ENCODE measurements at regions not wholly inside any gene's neighbourhood (a gene's known extent, or its start where the extent isn't known, plus 50 kb on each side); places are given as distances from the start of the nearest gene placed in this dataset.
"Not testable (repeated sequence)": the region's sequence is repeated elsewhere in the genome, so short reads cannot be mapped to it uniquely, and the experiment has no call there.

GRCh38 chr5:174563040-174563439, 161.3 kb upstream of the MSX2 start:
- WGBS, 2 experiments (ENCODE audit: insufficient coverage in 2 of 2) = 86 to 88% methylated on average over 6 of the region's 6 CpGs
- peaks cover 10% of the 10 kb centered on the region for H3K4me1 ChIP-seq (ENCODE audit: control insufficient read depth, insufficient read depth, low read length, poor library complexity, severe bottlenecking)
- not testable (repeated sequence) for H3K36me3 ChIP-seq (ENCODE audit: control insufficient read depth, insufficient read depth, low read length); H3K4me3 ChIP-seq (ENCODE audit: extremely low read depth, insufficient read depth, low read length, poor library complexity, severe bottlenecking); H3K27ac ChIP-seq (ENCODE audit: low read depth, low read length, severe bottlenecking); H3K9me3 ChIP-seq (ENCODE audit: control insufficient read depth, low read length)

DNA sequence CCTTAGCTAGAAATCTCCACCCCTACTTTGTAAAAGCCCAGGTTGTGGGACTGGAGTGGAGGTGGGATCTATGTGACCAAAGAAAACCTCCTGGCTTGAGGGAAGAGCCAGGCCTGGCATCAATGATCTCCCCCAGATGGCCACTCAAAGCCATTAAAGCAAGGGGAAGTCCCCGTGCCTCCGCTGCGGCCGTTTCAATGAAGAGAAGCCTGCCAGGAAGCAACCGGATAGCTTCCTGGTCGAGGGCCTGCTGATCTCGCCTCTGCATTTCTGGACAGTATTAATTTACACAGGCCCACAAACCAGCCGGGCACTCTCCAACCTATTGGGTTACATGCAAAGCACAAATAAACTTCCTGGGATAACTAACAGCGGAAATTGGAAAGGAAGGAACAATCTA, 160.5 kb upstream of the MSX2 start:
- H3K27ac ChIP-seq (ENCODE audit: low read depth, low read length, severe bottlenecking) = no peak overlapping the region
- no peaks in the 10 kb centered on the region for H3K36me3 ChIP-seq (ENCODE audit: control insufficient read depth, insufficient read depth, low read length)
- no peak overlapping the region for H3K4me3 ChIP-seq (ENCODE audit: extremely low read depth, insufficient read depth, low read length, poor library complexity, severe bottlenecking)
- H3K9me3 ChIP-seq (ENCODE audit: control insufficient read depth, low read length) = no peaks in the 10 kb centered on the region
- 82 to 84% methylated on average over 7 of the region's 9 CpGs for WGBS, 2 experiments (ENCODE audit: insufficient coverage in 2 of 2)
- peaks cover 10% of the 10 kb centered on the region for H3K4me1 ChIP-seq (ENCODE audit: control insufficient read depth, insufficient read depth, low read length, poor library complexity, severe bottlenecking)

DNA sequence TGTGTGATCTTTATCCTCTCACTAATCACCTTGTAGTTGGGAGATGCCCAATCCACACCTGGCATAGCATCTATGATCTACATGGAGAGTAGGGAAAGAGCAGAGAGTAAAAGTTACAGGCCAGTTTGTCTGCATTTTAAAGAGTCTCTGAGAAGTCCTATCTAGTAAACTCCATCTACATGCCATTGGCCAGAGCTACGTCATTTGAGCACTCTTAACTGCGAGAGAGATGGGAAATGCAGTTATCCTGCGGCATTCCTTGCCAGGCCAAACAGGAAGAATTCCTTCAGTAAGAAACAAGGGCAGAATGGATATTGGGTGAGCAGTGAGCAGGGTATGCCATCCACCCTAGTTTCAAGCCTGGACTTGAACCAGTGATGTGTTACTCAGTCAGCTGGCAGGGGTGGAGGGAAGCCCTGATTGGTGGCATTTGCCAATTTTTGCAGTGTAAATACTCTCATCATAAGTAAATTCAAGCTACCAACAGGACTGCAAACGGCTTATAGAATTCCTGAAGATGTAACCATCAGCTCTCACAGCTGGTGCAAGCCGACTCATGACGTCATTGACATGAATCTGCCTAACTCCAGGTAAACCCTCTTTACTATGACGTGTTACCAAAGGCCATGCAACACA, 156.8 kb upstream of the MSX2 start:
- 95 to 100% methylated on average over 7 of the region's 7 CpGs for WGBS, 2 experiments (ENCODE audit: insufficient coverage in 2 of 2)
- Histone ChIP-seq H3K36me3 (ENCODE audit: control insufficient read depth, insufficient read depth, low read length) (no peaks in the 10 kb centered on the region), H3K4me3 (ENCODE audit: extremely low read depth, insufficient read depth, low read length, poor library complexity, severe bottlenecking) (no peak overlapping the region), H3K4me1 (ENCODE audit: control insufficient read depth, insufficient read depth, low read length, poor library complexity, severe bottlenecking) (peaks cover 25% of the 10 kb centered on the region), H3K27ac (ENCODE audit: low read depth, low read length, severe bottlenecking) (no peak overlapping the region), H3K9me3 (ENCODE audit: control insufficient read depth, low read length) (no peaks in the 10 kb centered on the region)

DNA sequence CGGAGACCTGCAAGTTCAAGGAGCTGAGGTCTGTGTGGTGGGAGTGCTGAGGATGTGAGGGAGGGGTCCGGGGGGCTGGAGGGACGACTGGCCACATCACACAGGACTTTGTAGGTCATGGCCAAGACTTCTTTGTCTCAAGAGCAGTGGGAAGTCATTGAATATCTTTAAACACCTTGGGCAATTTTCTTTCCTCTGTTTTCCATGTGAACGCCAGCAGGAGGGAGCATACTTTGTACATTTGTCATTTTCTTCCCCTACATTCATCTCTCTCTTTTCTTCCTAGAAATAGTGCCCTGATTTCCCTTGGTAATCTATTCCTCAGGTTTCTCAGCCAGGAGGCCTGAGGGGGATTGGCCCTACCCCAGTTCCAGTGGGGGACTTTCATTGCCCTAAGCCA, 153.7 kb upstream of the MSX2 start:
- no peaks in the 10 kb centered on the region for H3K9me3 ChIP-seq (ENCODE audit: control insufficient read depth, low read length)
- H3K27ac ChIP-seq (ENCODE audit: low read depth, low read length, severe bottlenecking) = no peak overlapping the region
- no peaks in the 10 kb centered on the region for H3K36me3 ChIP-seq (ENCODE audit: control insufficient read depth, insufficient read depth, low read length)
- peaks cover 44% of the 10 kb centered on the region for H3K4me1 ChIP-seq (ENCODE audit: control insufficient read depth, insufficient read depth, low read length, poor library complexity, severe bottlenecking)
- WGBS, 2 experiments (ENCODE audit: insufficient coverage in 2 of 2) = 73 to 79% methylated on average over 4 of the region's 4 CpGs
- no peak overlapping the region for H3K4me3 ChIP-seq (ENCODE audit: extremely low read depth, insufficient read depth, low read length, poor library complexity, severe bottlenecking)

- H3K4me1 ChIP-seq (ENCODE audit: control insufficient read depth, insufficient read depth, low read length, poor library complexity, severe bottlenecking) = peaks cover 44% of the 10 kb centered on the region
- H3K4me3 ChIP-seq (ENCODE audit: extremely low read depth, insufficient read depth, low read length, poor library complexity, severe bottlenecking) = no peak overlapping the region
- H3K27ac ChIP-seq (ENCODE audit: low read depth, low read length, severe bottlenecking) = peak overlapping the region; percentile 12
- H3K9me3 ChIP-seq (ENCODE audit: control insufficient read depth, low read length) = no peaks in the 10 kb centered on the region
- no peaks in the 10 kb centered on the region for H3K36me3 ChIP-seq (ENCODE audit: control insufficient read depth, insufficient read depth, low read length)
- WGBS, 2 experiments (ENCODE audit: insufficient coverage in 2 of 2) = 46 to 49% methylated on average over 6 to 7 of the region's 7 CpGs
Observed at GRCh38 chr5:174571662-174572397, 152.6 kb upstream of the MSX2 start.

DNA sequence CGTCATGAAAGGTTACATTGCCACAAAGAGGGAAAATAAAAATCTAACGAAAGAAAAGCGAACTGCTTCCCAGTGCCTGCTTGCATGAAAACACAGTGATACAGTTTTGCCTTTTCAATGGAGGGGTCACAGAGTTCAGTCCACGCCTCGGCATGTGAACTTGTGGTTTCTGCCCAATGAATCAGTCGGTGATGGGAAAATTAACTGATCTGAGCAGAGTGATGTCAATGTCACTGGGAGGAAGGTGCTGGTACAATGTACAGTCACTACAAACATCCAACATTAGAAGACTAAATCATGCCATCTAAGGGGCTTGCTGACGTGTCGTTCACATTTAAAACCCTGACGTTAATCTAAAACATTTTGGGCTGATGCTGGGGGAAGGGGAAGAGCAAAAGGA, 151.8 kb upstream of the MSX2 start:
- Histone ChIP-seq H3K36me3 (ENCODE audit: control insufficient read depth, insufficient read depth, low read length) (no peaks in the 10 kb centered on the region), H3K4me3 (ENCODE audit: extremely low read depth, insufficient read depth, low read length, poor library complexity, severe bottlenecking) (no peak overlapping the region), H3K4me1 (ENCODE audit: control insufficient read depth, insufficient read depth, low read length, poor library complexity, severe bottlenecking) (peaks cover 44% of the 10 kb centered on the region), H3K27ac (ENCODE audit: low read depth, low read length, severe bottlenecking) (peak overlapping the region; percentile 50), H3K9me3 (ENCODE audit: control insufficient read depth, low read length) (no peaks in the 10 kb centered on the region)
- 83 to 94% methylated on average over 7 to 8 of the region's 9 CpGs for WGBS, 2 experiments (ENCODE audit: insufficient coverage in 2 of 2)

DNA sequence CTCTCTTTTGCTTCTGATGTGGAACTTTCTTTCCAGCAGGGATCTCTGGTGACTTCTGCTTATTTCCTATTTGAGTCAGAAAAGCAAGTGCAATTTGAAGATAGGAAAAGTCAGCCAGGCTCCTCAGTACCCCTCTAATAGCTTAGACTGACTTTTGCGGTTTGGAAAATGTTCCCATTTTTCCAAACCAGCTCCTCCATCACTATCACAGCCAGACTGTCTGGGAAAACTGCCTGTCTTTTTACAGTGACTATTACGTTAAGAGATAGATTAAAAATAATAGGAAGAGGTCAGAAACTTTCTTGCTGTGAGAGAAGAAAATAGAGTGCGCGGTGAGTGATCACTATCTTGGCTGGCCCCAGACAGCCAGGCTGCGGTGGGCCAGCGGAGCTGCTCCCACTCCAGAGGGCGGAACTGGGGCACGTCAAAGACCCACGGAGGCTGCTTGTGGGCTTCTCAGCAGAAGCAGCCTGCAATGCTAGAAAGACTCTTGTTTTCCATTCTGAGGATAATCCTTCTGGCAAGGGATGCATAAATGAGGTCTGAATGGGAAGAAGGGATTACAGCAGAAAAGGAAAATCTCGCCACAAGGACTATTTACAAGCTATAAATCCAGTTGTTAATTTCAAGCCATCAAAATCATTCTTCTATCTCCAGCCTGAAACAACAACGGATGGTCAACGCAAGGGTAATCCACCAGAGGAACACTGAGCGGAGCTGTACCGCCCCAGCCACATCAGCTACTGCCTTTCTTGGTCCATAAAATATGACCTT, 151.0 kb upstream of the MSX2 start:
- H3K4me3 ChIP-seq (ENCODE audit: extremely low read depth, insufficient read depth, low read length, poor library complexity, severe bottlenecking) = no peak overlapping the region
- H3K27ac ChIP-seq (ENCODE audit: low read depth, low read length, severe bottlenecking) = peak overlapping the region; percentile 50
- H3K9me3 ChIP-seq (ENCODE audit: control insufficient read depth, low read length) = no peaks in the 10 kb centered on the region
- no peaks in the 10 kb centered on the region for H3K36me3 ChIP-seq (ENCODE audit: control insufficient read depth, insufficient read depth, low read length)
- 79 to 89% methylated on average over 7 to 11 of the region's 14 CpGs for WGBS, 2 experiments (ENCODE audit: insufficient coverage in 2 of 2)
- H3K4me1 ChIP-seq (ENCODE audit: control insufficient read depth, insufficient read depth, low read length, poor library complexity, severe bottlenecking) = peaks cover 44% of the 10 kb centered on the region

DNA sequence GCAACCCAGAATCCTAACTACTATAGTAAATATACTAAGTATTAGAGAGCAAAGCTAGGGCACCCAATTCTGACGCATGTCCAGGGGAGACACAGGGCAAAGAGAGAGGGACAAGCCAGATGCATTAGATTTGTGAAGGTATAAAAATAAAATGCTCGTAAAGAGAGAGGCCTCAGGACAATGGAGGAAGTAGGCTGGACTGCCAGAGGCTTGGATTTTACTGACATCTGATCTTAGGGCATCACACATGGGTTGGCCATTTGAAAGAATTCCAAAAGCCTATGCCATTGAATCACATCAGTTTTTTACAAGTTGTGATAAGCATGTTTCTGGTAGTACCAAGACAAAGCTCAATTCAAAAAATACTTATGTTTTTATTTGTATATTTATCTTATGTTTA, 149.3 kb upstream of the MSX2 start:
- WGBS, 2 experiments (ENCODE audit: insufficient coverage in 2 of 2) = 81 to 91% methylated on average over 1 to 2 of the region's 2 CpGs

GRCh38 chr5:174576042-174576441, 148.3 kb upstream of the MSX2 start:
- Histone ChIP-seq H3K9me3 (ENCODE audit: control insufficient read depth, low read length) (no peaks in the 10 kb centered on the region), H3K4me1 (ENCODE audit: control insufficient read depth, insufficient read depth, low read length, poor library complexity, severe bottlenecking) (peaks cover 38% of the 10 kb centered on the region), H3K36me3 (ENCODE audit: control insufficient read depth, insufficient read depth, low read length) (no peaks in the 10 kb centered on the region), H3K27ac (ENCODE audit: low read depth, low read length, severe bottlenecking) (no peak overlapping the region), H3K4me3 (ENCODE audit: extremely low read depth, insufficient read depth, low read length, poor library complexity, severe bottlenecking) (no peak overlapping the region)
- WGBS, 2 experiments (ENCODE audit: insufficient coverage in 2 of 2) = 90 to 100% methylated on average over 2 of the region's 6 CpGs

More for the DNA sequence above, 149.3 kb upstream of the MSX2 start:
- H3K4me3 ChIP-seq (ENCODE audit: extremely low read depth, insufficient read depth, low read length, poor library complexity, severe bottlenecking) = no peak overlapping the region
- peak overlapping the region; percentile 17 for H3K27ac ChIP-seq (ENCODE audit: low read depth, low read length, severe bottlenecking)
- no peaks in the 10 kb centered on the region for H3K9me3 ChIP-seq (ENCODE audit: control insufficient read depth, low read length)
- peaks cover 44% of the 10 kb centered on the region for H3K4me1 ChIP-seq (ENCODE audit: control insufficient read depth, insufficient read depth, low read length, poor library complexity, severe bottlenecking)
- no peaks in the 10 kb centered on the region for H3K36me3 ChIP-seq (ENCODE audit: control insufficient read depth, insufficient read depth, low read length)

DNA sequence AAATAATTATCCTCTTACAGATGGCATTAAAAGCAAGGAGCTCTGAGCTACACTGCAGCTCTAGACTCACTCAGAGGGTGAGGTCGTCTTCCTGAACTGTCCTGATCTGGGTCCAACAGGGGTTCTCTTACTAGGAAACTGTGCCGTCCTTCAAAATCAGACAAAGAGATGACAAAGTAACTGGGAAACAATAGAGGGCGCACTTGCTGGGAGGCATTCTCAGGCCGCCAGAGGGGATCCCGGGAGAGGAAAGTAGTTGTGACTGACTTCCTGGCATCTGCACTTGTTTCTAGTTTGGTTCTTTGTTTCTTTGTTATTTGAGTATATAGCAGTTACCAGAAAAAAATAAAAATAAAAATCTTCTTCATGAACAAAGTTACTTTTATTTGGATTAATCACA, 142.9 kb upstream of the MSX2 start:
- no peaks in the 10 kb centered on the region for H3K36me3 ChIP-seq (ENCODE audit: control insufficient read depth, insufficient read depth, low read length)
- no peak overlapping the region for H3K4me3 ChIP-seq (ENCODE audit: extremely low read depth, insufficient read depth, low read length, poor library complexity, severe bottlenecking)
- no peak overlapping the region for H3K27ac ChIP-seq (ENCODE audit: low read depth, low read length, severe bottlenecking)
- 11 to 18% methylated on average over 4 of the region's 5 CpGs for WGBS, 2 experiments (ENCODE audit: insufficient coverage in 2 of 2)
- H3K9me3 ChIP-seq (ENCODE audit: control insufficient read depth, low read length) = no peaks in the 10 kb centered on the region
- peaks cover 4% of the 10 kb centered on the region for H3K4me1 ChIP-seq (ENCODE audit: control insufficient read depth, insufficient read depth, low read length, poor library complexity, severe bottlenecking)
